Activated CD8-positive, alpha-beta T cell treated with anti-CD3 and anti-CD28 coated beads, Interleukin-2, amount 10 ng/mL, durations not matched to agents 7 days and 5 days (primary cell): ENCODE measurements at regions not wholly inside any gene's neighbourhood (a gene's known extent, or its start where the extent isn't known, plus 50 kb on each side); places are given as distances from the start of the nearest gene placed in this dataset.

ENCODE experiments used
- ATAC-seq: fragments of 150-1000 bp; cut with Tn5 transposase; one replicate; pipeline ENCODE4 v1.10.0; 2021; ENCODE audit warnings: moderate library complexity
- CTCF ChIA-PET: fragments of 350-600 bp; sonication (Branson Sonifier 250); formaldehyde crosslinking; loops from one replicate; lab custom pipeline; 2021; ENCODE audit warnings: antibody characterized with exemption; lab: Charles Lee
- POLR2A ChIA-PET: fragments of 350-600 bp; sonication (Branson Sonifier 250); formaldehyde crosslinking; loops from one replicate; lab custom pipeline; 2021; ENCODE audit warnings: antibody characterized with exemption; lab: Charles Lee
- DNase-seq: peaks from one replicate; pipeline ENCODE4 v3.0.0-alpha.2; 2020
- H3K27ac Mint-ChIP-seq: one replicate; pipeline ENCODE4 v1.8.0; 2021; ENCODE audit warnings: mild to moderate bottlenecking, mixed read lengths
- H3K27me3 Mint-ChIP-seq: one replicate; pipeline ENCODE4 v1.8.0; 2021; ENCODE audit warnings: low read depth, mixed read lengths
- H3K36me3 Mint-ChIP-seq: one replicate; pipeline ENCODE4 v1.8.0; 2021; ENCODE audit warnings: low read depth, mixed read lengths
- H3K4me1 Mint-ChIP-seq: one replicate; pipeline ENCODE4 v1.8.0; 2021; ENCODE audit warnings: low read depth, mixed read lengths
- H3K4me3 Mint-ChIP-seq: one replicate; pipeline ENCODE4 v1.8.0; 2021; ENCODE audit warnings: mild to moderate bottlenecking, mixed read lengths
- H3K9me3 Mint-ChIP-seq: one replicate; pipeline ENCODE4 v1.8.0; 2022; ENCODE audit warnings: mixed read lengths; ENCODE audit not compliant: insufficient read depth

GRCh38 chr15:46229263-46229662, 594.4 kb downstream of the SQOR start:
- Mint-ChIP-seq H3K27me3 (no peaks in the 10 kb centered on the region), H3K4me1 (no peaks in the 10 kb centered on the region), H3K4me3 (no peak overlapping the region), H3K9me3 (no peaks in the 10 kb centered on the region), H3K27ac (no peak overlapping the region), H3K36me3 (no peaks in the 10 kb centered on the region)
- ATAC-seq (no peak), DNase-seq (no peak)
- POLR2A ChIA-PET: no interaction called here
- CTCF ChIA-PET: no interaction called here

- Mint-ChIP-seq H3K4me1 (no peaks in the 10 kb centered on the region), H3K9me3 (no peaks in the 10 kb centered on the region), H3K27me3 (no peaks in the 10 kb centered on the region), H3K27ac (no peak overlapping the region), H3K4me3 (no peak overlapping the region), H3K36me3 (no peaks in the 10 kb centered on the region)
- no peak for DNase-seq
- POLR2A ChIA-PET: no interaction called here
- CTCF ChIA-PET: no interaction called here
- ATAC-seq: no peak
These were observed 597.0 kb downstream of the SQOR start for GRCh38 chr15:46231786-46232185.

GRCh38 chr15:46232471-46232870, 597.6 kb downstream of the SQOR start:
- Mint-ChIP-seq H3K4me1 (no peaks in the 10 kb centered on the region), H3K27me3 (no peaks in the 10 kb centered on the region), H3K4me3 (no peak overlapping the region), H3K27ac (no peak overlapping the region), H3K9me3 (no peaks in the 10 kb centered on the region), H3K36me3 (no peaks in the 10 kb centered on the region)
- ATAC-seq: no peak
- no peak for DNase-seq
- ChIA-PET CTCF (no interaction called here), POLR2A (no interaction called here)

- H3K4me3 Mint-ChIP-seq: no peak overlapping the region
- no peaks in the 10 kb centered on the region for H3K9me3 Mint-ChIP-seq
- no peaks in the 10 kb centered on the region for H3K27me3 Mint-ChIP-seq
- DNase-seq: no peak
- ChIA-PET POLR2A (no interaction called here), CTCF (no interaction called here)
- H3K27ac Mint-ChIP-seq: no peak overlapping the region
- no peak for ATAC-seq
- H3K4me1 Mint-ChIP-seq: no peaks in the 10 kb centered on the region
- no peaks in the 10 kb centered on the region for H3K36me3 Mint-ChIP-seq
These were observed 608.1 kb downstream of the SQOR start for GRCh38 chr15:46242935-46243334.

- DNase-seq: no peak
- Mint-ChIP-seq H3K9me3 (no peaks in the 10 kb centered on the region), H3K36me3 (no peaks in the 10 kb centered on the region), H3K27me3 (no peaks in the 10 kb centered on the region), H3K4me3 (no peak overlapping the region), H3K27ac (no peak overlapping the region), H3K4me1 (no peaks in the 10 kb centered on the region)
- no peak for ATAC-seq
- POLR2A ChIA-PET: no interaction called here
- CTCF ChIA-PET: no interaction called here
These were observed 617.1 kb downstream of the SQOR start for GRCh38 chr15:46251903-46252302.

GRCh38 chr15:46258056-46258455, 623.2 kb downstream of the SQOR start:
- ATAC-seq (no peak), DNase-seq (no peak)
- POLR2A ChIA-PET: no interaction called here
- no peaks in the 10 kb centered on the region for H3K36me3 Mint-ChIP-seq
- CTCF ChIA-PET: no interaction called here
- peaks cover 12% of the 10 kb centered on the region for H3K9me3 Mint-ChIP-seq
- H3K27ac Mint-ChIP-seq: no peak overlapping the region
- no peaks in the 10 kb centered on the region for H3K27me3 Mint-ChIP-seq
- H3K4me3 Mint-ChIP-seq: no peak overlapping the region
- no peaks in the 10 kb centered on the region for H3K4me1 Mint-ChIP-seq

- H3K27ac Mint-ChIP-seq: no peak overlapping the region
- no peaks in the 10 kb centered on the region for H3K4me1 Mint-ChIP-seq
- no peak for DNase-seq
- H3K4me3 Mint-ChIP-seq: no peak overlapping the region
- H3K36me3 Mint-ChIP-seq: no peaks in the 10 kb centered on the region
- H3K27me3 Mint-ChIP-seq: no peaks in the 10 kb centered on the region
- ChIA-PET CTCF (no interaction called here), POLR2A (no interaction called here)
- no peak for ATAC-seq
- peaks cover 15% of the 10 kb centered on the region for H3K9me3 Mint-ChIP-seq
These were observed 626.1 kb downstream of the SQOR start for GRCh38 chr15:46260937-46261336.

- Mint-ChIP-seq H3K9me3 (peaks cover 6% of the 10 kb centered on the region), H3K4me3 (no peak overlapping the region), H3K27me3 (no peaks in the 10 kb centered on the region), H3K36me3 (no peaks in the 10 kb centered on the region), H3K4me1 (no peaks in the 10 kb centered on the region), H3K27ac (no peak overlapping the region)
- ChIA-PET POLR2A (no interaction called here), CTCF (no interaction called here)
- no peak for DNase-seq
- ATAC-seq: no peak
These were observed 631.0 kb downstream of the SQOR start for GRCh38 chr15:46265664-46266347.

GRCh38 chr15:46266661-46267060, 631.8 kb downstream of the SQOR start:
- Mint-ChIP-seq H3K4me3 (no peak overlapping the region), H3K4me1 (no peaks in the 10 kb centered on the region), H3K36me3 (no peaks in the 10 kb centered on the region), H3K9me3 (peaks cover 3% of the 10 kb centered on the region), H3K27ac (no peak overlapping the region), H3K27me3 (no peaks in the 10 kb centered on the region)
- ChIA-PET CTCF (no interaction called here), POLR2A (no interaction called here)
- ATAC-seq: no peak
- no peak for DNase-seq

GRCh38 chr15:46270481-46271147, 635.8 kb downstream of the SQOR start:
- Mint-ChIP-seq H3K27me3 (no peaks in the 10 kb centered on the region), H3K4me1 (no peaks in the 10 kb centered on the region), H3K27ac (no peak overlapping the region), H3K9me3 (peaks cover 3% of the 10 kb centered on the region), H3K4me3 (no peak overlapping the region), H3K36me3 (no peaks in the 10 kb centered on the region)
- CTCF ChIA-PET: no interaction called here
- POLR2A ChIA-PET: interaction anchor here (0.7 kb wide), 1 partner anchor 595 kb away, joined by 3 read pairs; no protein-coding TSS in a partner anchor
- no peak for DNase-seq
- no peak for ATAC-seq

- H3K27ac Mint-ChIP-seq: no peak overlapping the region
- H3K36me3 Mint-ChIP-seq: no peaks in the 10 kb centered on the region
These were observed 640.9 kb downstream of the SQOR start for GRCh38 chr15:46275701-46276100.

GRCh38 chr15:46277451-46277850, 642.6 kb downstream of the SQOR start:
- H3K27me3 Mint-ChIP-seq: no peaks in the 10 kb centered on the region

More at GRCh38 chr15:46275701-46276100, 640.9 kb downstream of the SQOR start:
- Mint-ChIP-seq H3K27me3 (no peaks in the 10 kb centered on the region), H3K4me3 (no peak overlapping the region), H3K9me3 (peaks cover 3% of the 10 kb centered on the region), H3K4me1 (no peaks in the 10 kb centered on the region)
- POLR2A ChIA-PET: no interaction called here
- DNase-seq (no peak), ATAC-seq (no peak)
- CTCF ChIA-PET: no interaction called here

More at GRCh38 chr15:46277451-46277850, 642.6 kb downstream of the SQOR start:
- ATAC-seq (no peak), DNase-seq (no peak)
- Mint-ChIP-seq H3K27ac (no peak overlapping the region), H3K4me3 (no peak overlapping the region), H3K36me3 (no peaks in the 10 kb centered on the region), H3K9me3 (no peaks in the 10 kb centered on the region), H3K4me1 (no peaks in the 10 kb centered on the region)
- ChIA-PET CTCF (no interaction called here), POLR2A (no interaction called here)
